ENCODE measurements at regions not wholly inside any gene's neighbourhood (a gene's known extent, or its start where the extent isn't known, plus 50 kb on each side); places are given as distances from the start of the nearest gene placed in this dataset.

DNA sequence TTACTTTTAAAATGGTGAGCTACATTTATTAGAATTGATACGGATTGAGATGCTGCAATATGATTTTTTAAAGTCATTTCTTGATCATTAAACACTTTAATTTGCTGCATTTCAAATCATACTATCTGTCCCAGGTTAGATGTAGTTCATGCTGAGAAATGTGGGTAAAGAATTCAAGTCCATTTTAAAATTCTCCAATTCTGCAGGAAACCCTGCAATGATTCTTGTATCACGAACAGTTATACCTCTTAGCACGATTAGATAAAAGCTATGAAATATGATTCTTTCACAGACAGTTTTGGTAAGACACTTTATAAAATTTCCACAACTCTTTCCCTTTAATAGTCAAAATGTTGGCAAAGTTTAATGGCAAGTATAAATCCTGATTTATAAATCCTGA, 693.4 kb downstream of the ADGRL2 start:
- no peak for TF ChIP-seq ZFX (IDR thresholded peaks at IDR 0.05)
- TF ChIP-seq, protein P1, sequence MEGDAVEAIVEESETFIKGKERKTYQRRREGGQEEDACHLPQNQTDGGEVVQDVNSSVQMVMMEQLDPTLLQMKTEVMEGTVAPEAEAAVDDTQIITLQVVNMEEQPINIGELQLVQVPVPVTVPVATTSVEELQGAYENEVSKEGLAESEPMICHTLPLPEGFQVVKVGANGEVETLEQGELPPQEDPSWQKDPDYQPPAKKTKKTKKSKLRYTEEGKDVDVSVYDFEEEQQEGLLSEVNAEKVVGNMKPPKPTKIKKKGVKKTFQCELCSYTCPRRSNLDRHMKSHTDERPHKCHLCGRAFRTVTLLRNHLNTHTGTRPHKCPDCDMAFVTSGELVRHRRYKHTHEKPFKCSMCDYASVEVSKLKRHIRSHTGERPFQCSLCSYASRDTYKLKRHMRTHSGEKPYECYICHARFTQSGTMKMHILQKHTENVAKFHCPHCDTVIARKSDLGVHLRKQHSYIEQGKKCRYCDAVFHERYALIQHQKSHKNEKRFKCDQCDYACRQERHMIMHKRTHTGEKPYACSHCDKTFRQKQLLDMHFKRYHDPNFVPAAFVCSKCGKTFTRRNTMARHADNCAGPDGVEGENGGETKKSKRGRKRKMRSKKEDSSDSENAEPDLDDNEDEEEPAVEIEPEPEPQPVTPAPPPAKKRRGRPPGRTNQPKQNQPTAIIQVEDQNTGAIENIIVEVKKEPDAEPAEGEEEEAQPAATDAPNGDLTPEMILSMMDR (conservative IDR thresholded peaks at IDR 0.05): no peak
- no peak overlapping the region for H3K27ac ChIP-seq

DNA sequence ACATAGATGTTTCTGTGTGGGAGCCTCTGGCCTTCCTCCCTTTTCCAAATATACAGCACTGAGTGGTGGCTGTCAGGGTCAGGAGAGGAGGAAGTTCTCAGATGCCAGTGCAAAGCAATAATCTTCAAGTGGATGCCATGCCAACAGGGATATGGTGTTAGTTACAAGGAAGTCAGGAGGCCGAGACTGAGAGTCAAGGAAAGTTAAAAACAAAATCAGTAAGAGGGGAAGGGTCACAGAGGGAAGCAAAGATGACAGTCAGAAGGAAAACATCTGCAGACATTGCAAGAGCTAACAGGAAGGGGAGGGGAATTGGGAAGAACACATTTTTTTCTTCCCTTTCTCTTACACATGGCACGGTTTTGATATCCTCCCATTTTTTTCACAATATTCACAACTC, 691.4 kb downstream of the ADGRL2 start:
- no peak overlapping the region for H3K27ac ChIP-seq
- TF ChIP-seq, protein P1 (conservative IDR thresholded peaks at IDR 0.05): no peak
- no peak for TF ChIP-seq ZFX (IDR thresholded peaks at IDR 0.05)

DNA sequence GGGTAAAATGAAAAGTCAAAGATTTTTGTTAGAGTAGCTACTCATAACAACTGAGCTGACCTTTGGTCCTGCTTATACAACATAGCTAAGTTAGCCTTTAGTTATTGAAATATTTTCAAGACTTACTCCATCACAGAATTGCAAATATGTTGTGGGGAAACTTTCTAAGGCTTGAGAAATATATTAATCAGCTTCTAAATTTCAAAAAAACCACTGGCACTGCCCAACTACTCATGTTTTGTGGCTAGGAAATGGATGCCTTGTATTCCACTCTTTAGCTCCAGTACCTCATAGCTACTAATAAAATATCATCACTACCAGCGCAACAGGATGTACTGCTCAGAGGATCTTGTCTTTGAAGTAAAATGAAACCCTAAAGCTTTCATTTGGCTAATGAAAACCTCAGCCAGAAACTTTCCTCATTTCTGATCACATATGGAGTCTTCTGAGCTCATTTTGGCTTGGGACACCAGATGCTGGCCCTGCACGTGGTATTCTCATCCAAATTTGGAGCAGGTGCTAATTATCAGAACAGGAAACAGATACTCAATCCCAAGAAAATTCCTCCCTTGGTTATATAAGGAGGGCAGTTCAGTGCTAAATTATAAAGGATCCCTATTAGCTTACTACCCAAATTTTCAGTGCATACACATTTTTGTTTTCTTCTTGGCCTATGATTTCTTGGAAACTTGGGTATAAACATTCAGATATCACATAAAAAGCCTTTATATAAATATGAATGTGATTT, 690.7 kb downstream of the ADGRL2 start:
- no peak for TF ChIP-seq ZFX (IDR thresholded peaks at IDR 0.05)
- TF ChIP-seq, protein P1 (conservative IDR thresholded peaks at IDR 0.05): no peak
- no peak overlapping the region for H3K27ac ChIP-seq

DNA sequence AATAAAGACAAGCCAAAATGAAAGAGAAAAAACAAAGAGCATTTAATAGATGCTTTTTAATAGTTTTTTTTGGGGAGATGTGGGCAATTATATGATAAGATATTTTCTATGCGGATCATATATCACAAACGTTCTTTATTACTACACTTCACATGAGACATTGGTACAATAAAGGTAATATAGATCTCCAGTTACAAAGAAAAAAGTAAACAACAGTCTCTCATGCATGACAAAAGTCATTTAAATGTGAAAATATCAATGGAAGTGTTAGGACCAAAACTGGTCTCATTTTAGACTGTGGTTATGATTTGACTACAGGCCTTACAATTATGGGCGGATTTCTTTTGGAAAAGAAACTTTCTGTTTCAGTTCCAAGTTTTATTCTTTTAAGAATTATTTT, 687.0 kb downstream of the ADGRL2 start:
- TF ChIP-seq ZFX (IDR thresholded peaks at IDR 0.05): no peak
- TF ChIP-seq, protein P1 (conservative IDR thresholded peaks at IDR 0.05): no peak
- no peak overlapping the region for H3K27ac ChIP-seq

DNA sequence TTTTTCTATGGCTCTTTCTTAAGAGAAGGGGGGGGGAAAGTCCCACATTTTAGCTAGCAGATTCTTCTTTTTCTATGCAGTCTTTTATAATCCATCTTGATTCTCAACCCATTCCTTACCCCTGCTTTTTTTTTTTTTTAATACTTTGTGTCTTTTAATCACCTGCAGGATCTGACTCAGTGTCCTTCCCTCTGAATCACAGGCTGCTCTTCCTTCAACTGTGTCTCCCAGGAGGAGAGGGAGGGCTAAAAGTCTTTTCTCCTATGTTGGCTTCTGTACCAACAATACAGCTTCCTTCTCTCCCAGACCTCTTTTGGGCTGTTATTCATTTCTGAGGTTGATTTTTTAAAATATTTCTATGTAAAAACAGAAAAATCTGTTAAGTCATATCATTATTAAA, 686.2 kb downstream of the ADGRL2 start:
- H3K27ac ChIP-seq: no peak overlapping the region
- TF ChIP-seq ZFX (IDR thresholded peaks at IDR 0.05): no peak
- TF ChIP-seq, protein P1 (conservative IDR thresholded peaks at IDR 0.05): no peak

DNA sequence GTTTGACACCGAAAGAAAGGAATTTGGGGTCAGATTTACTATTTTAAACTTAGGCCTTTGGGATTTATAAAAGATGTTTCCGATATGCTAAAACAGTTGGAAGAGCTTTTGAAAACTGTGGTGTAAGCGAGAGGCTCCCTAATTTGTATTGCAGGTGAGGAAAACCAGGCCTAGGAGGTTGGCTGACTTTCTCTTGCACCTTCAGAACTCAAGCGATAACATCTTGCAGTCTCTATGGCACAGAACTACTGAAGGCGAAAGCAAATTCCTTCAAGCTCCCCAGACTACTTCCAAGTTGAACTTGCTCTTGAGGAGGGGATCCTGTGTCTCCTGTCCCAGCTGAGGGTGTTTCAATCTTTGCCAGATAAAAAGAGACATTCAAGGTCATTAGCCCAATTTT, 685.7 kb downstream of the ADGRL2 start:
- TF ChIP-seq, protein P1 (conservative IDR thresholded peaks at IDR 0.05): no peak
- H3K27ac ChIP-seq: no peak overlapping the region

DNA sequence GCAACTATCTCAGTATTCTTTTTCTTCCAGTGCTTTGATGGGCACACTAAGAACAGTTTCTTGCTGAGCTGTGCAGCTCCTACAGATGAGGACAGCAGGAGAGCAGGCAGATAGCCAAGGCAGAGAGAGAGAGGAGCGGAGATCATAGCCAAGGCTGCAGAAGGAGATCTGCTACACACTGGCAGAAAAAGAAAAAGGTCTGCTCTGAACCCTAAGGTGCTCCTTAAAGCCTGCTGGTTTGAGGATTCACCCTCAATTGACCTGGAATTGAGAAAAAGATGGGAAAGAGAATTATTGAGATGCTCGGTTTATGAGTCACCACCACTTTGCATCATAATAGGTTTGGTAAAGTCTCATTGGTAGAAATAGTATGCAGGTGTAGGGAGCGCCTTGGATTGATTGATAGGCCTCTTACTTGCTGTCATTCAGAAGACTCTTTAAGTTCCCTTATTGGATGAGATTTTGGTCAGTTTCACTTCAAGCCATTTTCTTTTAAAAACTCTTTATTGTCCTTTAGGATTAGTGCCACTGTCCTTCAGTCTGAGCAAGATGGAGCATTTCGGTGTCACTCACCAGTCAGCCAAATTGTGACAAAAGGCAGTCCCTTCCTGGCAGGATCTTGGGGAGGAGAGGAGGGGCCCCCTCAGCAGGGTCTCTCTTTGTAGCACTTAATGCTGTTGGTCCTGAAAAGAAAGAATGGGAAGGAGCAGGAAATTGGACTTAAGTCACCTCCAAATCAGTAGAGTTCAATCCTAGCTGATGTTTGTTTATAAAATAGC, 685.0 kb downstream of the ADGRL2 start:
- no peak overlapping the region for H3K27ac ChIP-seq
- TF ChIP-seq, protein P1 (conservative IDR thresholded peaks at IDR 0.05): no peak
- TF ChIP-seq ZFX (IDR thresholded peaks at IDR 0.05): no peak

Measured in C4-2B (cell line).